IMR-90 (cell line): ENCODE measurements at regions not wholly inside any gene's neighbourhood (a gene's known extent, or its start where the extent isn't known, plus 50 kb on each side); places are given as distances from the start of the nearest gene placed in this dataset.

ENCODE experiments used
- ATAC-seq: fragments of 200-7000 bp; cut with Tn5 transposase; 2 replicates; pipeline ENCODE4 v1.9.1; 2020; ENCODE audit warnings: low read depth, mild to moderate bottlenecking, moderate library complexity
- BruUV-seq: library from RNA; stranded (reverse); fragments of 400-500 nt; replicated peaks from 2 replicates; lab custom pipeline; 2021; lab: Mats Ljungman, UMichigan
- CTCF ChIA-PET: fragments of 300-600 bp; formaldehyde crosslinking; extraction: SDS; loops from one replicate; lab custom pipeline; 2021; ENCODE audit warnings: antibody characterized with exemption; lab: Yijun Ruan, JAX
- POLR2A ChIA-PET: fragments of 300-600 bp; sonication (Branson Sonifier 250); formaldehyde crosslinking; loops from one replicate; lab custom pipeline; 2022; ENCODE audit warnings: antibody characterized with exemption; ENCODE audit not compliant: unreplicated experiment; lab: Charles Lee
- DNase-seq: peaks from one replicate; pipeline ENCODE4 v3.0.0; 2013
- H2AFZ ChIP-seq: replicated peaks from 2 replicates; pipeline ENCODE3; 2013; ENCODE audit warnings: low read length, mild to moderate bottlenecking; ENCODE audit not compliant: poor library complexity
- H2AK5ac ChIP-seq: 2 replicates; pipeline ENCODE4 v1.6.1; 2013; ENCODE audit warnings: low read depth, low read length, inconsistent platforms
- H2AK9ac ChIP-seq: replicated peaks from 2 replicates; pipeline ENCODE3; 2013; ENCODE audit warnings: mild to moderate bottlenecking, low read depth, low read length, moderate library complexity; ENCODE audit not compliant: poor library complexity
- H2BK120ac ChIP-seq: 2 replicates; pipeline ENCODE4 v1.6.1; 2013; ENCODE audit warnings: low read depth, low read length, inconsistent platforms
- H2BK15ac ChIP-seq: 3 replicates; pipeline ENCODE4 v1.6.1; 2013; ENCODE audit warnings: low read depth, low read length, inconsistent platforms
- H2BK20ac ChIP-seq: 2 replicates; pipeline ENCODE4 v1.6.1; 2013; ENCODE audit warnings: low read depth, mild to moderate bottlenecking, inconsistent platforms, low read length, moderate library complexity
- H2BK5ac ChIP-seq: 2 replicates; pipeline ENCODE4 v1.6.1; 2013; ENCODE audit warnings: mild to moderate bottlenecking, low read depth, low read length, inconsistent platforms; ENCODE audit not compliant: poor library complexity, severe bottlenecking
- H3K14ac ChIP-seq: replicated peaks from 2 replicates; pipeline ENCODE4 v1.6.1; 2013; ENCODE audit warnings: low read depth, low read length, inconsistent platforms
- H3K18ac ChIP-seq: 2 replicates; pipeline ENCODE4 v1.6.1; 2013; ENCODE audit warnings: low read depth, low read length, control low read depth
- H3K23ac ChIP-seq: 2 replicates; pipeline ENCODE4 v1.6.1; 2013; ENCODE audit warnings: low read depth, low read length, inconsistent platforms
- H3K27ac ChIP-seq: 2 replicates; pipeline ENCODE4 v1.5.1; 2013; ENCODE audit warnings: mild to moderate bottlenecking, control low read depth, low read length; ENCODE audit not compliant: insufficient read depth
- H3K27me3 ChIP-seq: 2 replicates; pipeline ENCODE4 v1.6.1; 2013; ENCODE audit warnings: low read length; ENCODE audit not compliant: control insufficient read depth, insufficient read depth
- H3K36me3 ChIP-seq: 2 replicates; pipeline ENCODE4 v1.6.1; 2013; ENCODE audit warnings: low read length, mixed read lengths; ENCODE audit not compliant: control insufficient read depth, insufficient read depth
- H3K4ac ChIP-seq: 2 replicates; pipeline ENCODE4 v1.6.1; 2013; ENCODE audit warnings: low read depth, low read length, inconsistent platforms
- H3K4me1 ChIP-seq: 2 replicates; pipeline ENCODE4 v1.6.1; 2013; ENCODE audit warnings: low read length, mixed read lengths; ENCODE audit not compliant: control insufficient read depth, insufficient read depth
- H3K4me2 ChIP-seq: 2 replicates; pipeline ENCODE4 v1.6.1; 2013; ENCODE audit warnings: low read depth, mild to moderate bottlenecking, control low read depth, low read length, moderate library complexity
- H3K4me3 ChIP-seq: 2 replicates; pipeline ENCODE4 v1.5.1; 2013; ENCODE audit warnings: low read depth, mild to moderate bottlenecking, control low read depth, low read length, moderate library complexity; ENCODE audit not compliant: insufficient read depth
- H3K56ac ChIP-seq: 2 replicates; pipeline ENCODE4 v1.6.1; 2013; ENCODE audit warnings: low read length, inconsistent platforms; ENCODE audit not compliant: insufficient read depth; ENCODE audit errors: extremely low read depth
- H3K79me1 ChIP-seq, 2 experiments: 2 replicates each; pipeline ENCODE4 v1.6.1; 2013; ENCODE audit warnings: low read length in 2 of 2, inconsistent platforms in 1 of 2, low read depth in 1 of 2
- H3K9ac ChIP-seq: 2 replicates; pipeline ENCODE4 v1.6.1; 2013; ENCODE audit warnings: low read depth, low read length, control low read depth
- H3K9me1 ChIP-seq: 2 replicates; pipeline ENCODE4 v1.6.1; 2013; ENCODE audit warnings: low read length, inconsistent platforms; ENCODE audit not compliant: insufficient read depth
- H3K9me3 ChIP-seq: 2 replicates; pipeline ENCODE4 v1.6.1; 2013; ENCODE audit warnings: low read length; ENCODE audit not compliant: control insufficient read depth, insufficient read depth
- H4K20me1 ChIP-seq: 2 replicates; pipeline ENCODE4 v1.6.1; 2013; ENCODE audit warnings: low read length, inconsistent platforms; ENCODE audit not compliant: insufficient read depth
- H4K5ac ChIP-seq: 2 replicates; pipeline ENCODE4 v1.6.1; 2013; ENCODE audit warnings: mild to moderate bottlenecking, low read depth, low read length, control low read depth
- H4K8ac ChIP-seq, 2 experiments: 2 replicates each; pipeline ENCODE4 v1.6.1; 2013; ENCODE audit warnings: low read depth in 2 of 2, low read length in 2 of 2, control low read depth in 1 of 2, inconsistent platforms in 1 of 2
- H4K91ac ChIP-seq: 2 replicates; pipeline ENCODE4 v1.6.1; 2013; ENCODE audit warnings: low read depth, low read length, inconsistent platforms; ENCODE audit not compliant: insufficient read depth
- FOS ChIP-seq: fragments of 150-350 bp; IDR thresholded peaks from 2 replicates; pipeline ENCODE4 v1.6.1; 2016; ENCODE audit warnings: low read depth, low read length
- MXI1 ChIP-seq: IDR thresholded peaks from 2 replicates; pipeline ENCODE4 v1.6.1; 2012; ENCODE audit warnings: low read depth, mild to moderate bottlenecking, low read length, moderate library complexity, borderline replicate concordance
- RAD21 ChIP-seq: IDR thresholded peaks from 2 replicates; pipeline ENCODE4 v1.6.1; 2012; ENCODE audit warnings: low read length, improper control_type of control experiment
- SMC3 ChIP-seq: fragments of 150-350 bp; IDR thresholded peaks from 2 replicates; pipeline ENCODE4 v1.6.1; 2016; ENCODE audit warnings: low read depth, mild to moderate bottlenecking, antibody characterized with exemption, low read length, moderate library complexity
- WGBS, 2 experiments: methylation state at CpG; one replicate each; pipeline versions ENCODE4 v1.1.5 to v1.1.7; 2013; ENCODE audit warnings: missing lambda C conversion rate in 2 of 2; ENCODE audit not compliant: insufficient read length in 1 of 2; ENCODE audit errors: extremely low coverage in 2 of 2; 5-methylcytosine and 5-hydroxymethylcytosine counted together
- dilution Hi-C: fragments of 300-500 bp; cut with HindIII; formaldehyde crosslinking; loops from one replicate; pipeline ENCODE4 v1.14.3; 2018; ENCODE audit warnings: low sequenced_read_pairs; ENCODE audit not compliant: unreplicated experiment
- in situ Hi-C: fragments of 300-500 bp; cut with MboI; formaldehyde crosslinking; loops from 3 replicates; pipeline ENCODE4 v1.14.3; 2019; ENCODE audit warnings: low sequenced_read_pairs, inconsistent platforms, mixed read lengths
- intact Hi-C: fragments of 100-400 bp; cut with micrococcal nuclease; formaldehyde crosslinking; loops from 2 replicates; pipeline ENCODE4 v1.10.0; 2022

GRCh38 chr5:56339732-56340131 lies 106.6 kb upstream of the ANKRD55 start:
- WGBS, 2 experiments: 50% methylated on average over 2 of the region's 4 CpGs; no CpG with 5 or more reads in 1 of the 2 experiments

More at GRCh38 chr5:56339732-56340131, 106.6 kb upstream of the ANKRD55 start:
- Histone ChIP-seq H3K4me1 (peaks cover 4% of the 10 kb centered on the region; the same call in 1 of the 2 replicates), H2AK5ac (peak overlapping the region; percentile 48; the same call in 1 of the 2 replicates), H3K23ac (0 out of 2 replicates have a peak overlapping the region, but pooled peaks have one; percentile 27), H3K4ac (peak overlapping the region; percentile 48; the same call in 1 of the 2 replicates), H4K91ac (peak overlapping the region; percentile 42; the same call in 1 of the 2 replicates), H3K4me2 (no peak overlapping the region), H3K36me3 (no peaks in the 10 kb centered on the region), H4K8ac (no peak overlapping the region; a peak in 1 of 4 replicates), H3K27ac (peak overlapping the region; percentile 40; the same call in 1 of the 2 replicates), H2AFZ (no peak overlapping the region), H3K18ac (peak overlapping the region; percentile 51; the same call in 1 of the 2 replicates), H3K4me3 (no peak overlapping the region), H2BK15ac (0 out of 3 replicates have a peak overlapping the region, but pooled peaks have one; percentile 30), H2BK120ac (no peak overlapping the region), H3K27me3 (no peaks in the 10 kb centered on the region), H2BK20ac (peak overlapping the region; percentile 63; the same call in 1 of the 2 replicates), H2AK9ac (no peak overlapping the region), H3K9ac (no peak overlapping the region), H3K56ac (no peak overlapping the region), H4K5ac (no peak overlapping the region; the same call in 1 of the 2 replicates), H4K20me1 (no peaks in the 10 kb centered on the region), H2BK5ac (no peak overlapping the region), H3K79me1 (no peaks in the 10 kb centered on the region), H3K9me3 (peaks cover 9% of the 10 kb centered on the region), H3K9me1 (no peaks in the 10 kb centered on the region), H3K14ac (0 out of 2 replicates have a peak overlapping the region, but pooled peaks have one; percentile 46)
- no TSS peak for BruUV-seq
- DNase-seq (peak; percentile 46), ATAC-seq (no peak)
- in situ Hi-C loops (no loop called here), dilution Hi-C loops (no loop called here), intact Hi-C loops (loop anchor here (10.0 kb wide), 1 partner anchor 495 kb away; no protein-coding TSS in a partner anchor)
- CTCF ChIA-PET: no interaction called here
- POLR2A ChIA-PET: no interaction called here
- no peak for TF ChIP-seq SMC3
- no peak for TF ChIP-seq RAD21
- no peak for TF ChIP-seq FOS
- TF ChIP-seq MXI1: no peak
